ENCODE measurements at regions not wholly inside any gene's neighbourhood (a gene's known extent, or its start where the extent isn't known, plus 50 kb on each side); places are given as distances from the start of the nearest gene placed in this dataset.

DNA sequence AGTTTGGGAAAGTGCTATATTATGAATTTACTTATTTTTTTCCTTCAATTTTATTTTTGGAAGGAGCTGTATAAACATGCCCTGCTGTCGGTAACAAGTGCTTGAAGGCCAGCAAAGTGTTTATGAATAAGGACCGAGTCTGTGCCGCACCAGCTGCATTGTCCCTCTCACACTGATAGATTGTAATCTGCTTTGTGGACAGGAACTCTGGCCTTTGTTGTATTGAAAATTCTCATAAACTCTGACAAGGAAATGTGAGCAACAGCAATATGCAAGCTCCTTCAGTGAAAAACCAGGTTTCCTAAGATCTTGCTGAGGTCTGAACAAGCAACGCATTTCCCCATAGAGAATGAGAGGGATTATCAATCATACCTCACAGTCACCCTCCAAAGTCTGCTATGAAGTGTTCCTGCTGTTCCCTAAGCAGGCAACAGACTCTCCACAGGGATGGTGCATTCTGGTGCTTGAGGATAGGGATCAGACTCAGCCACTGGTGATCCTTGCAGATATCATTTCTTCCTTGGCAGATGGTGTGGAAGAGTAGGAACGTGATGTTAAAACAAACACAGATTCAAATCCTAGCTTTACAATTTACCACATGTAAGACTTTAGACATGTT is 109.6 kb downstream of the KCNJ2 start:
- DNase-seq (ENCODE audit: low read depth in 2 of 2), result peak in 1 of 2 donors; percentile 1

DNA sequence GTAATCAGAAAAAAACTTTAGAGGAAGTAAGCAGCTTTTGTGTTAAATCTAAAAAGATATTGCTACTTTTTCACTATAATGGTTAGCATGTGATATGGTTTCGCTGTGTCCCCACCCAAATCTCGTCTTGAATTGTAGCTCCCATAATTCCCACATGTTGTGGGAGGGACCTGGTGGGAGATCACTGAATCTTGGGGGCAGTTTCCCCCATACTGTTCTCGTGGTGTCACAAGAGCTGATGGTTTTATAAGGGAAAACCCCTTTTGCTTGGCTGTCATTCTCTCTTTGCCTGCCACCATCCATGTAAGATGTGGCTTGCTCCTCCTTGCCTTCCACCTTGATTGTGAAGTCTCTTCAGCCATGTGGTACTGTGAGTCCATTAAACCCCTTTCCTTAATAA is 117.1 kb downstream of the KCNJ2 start:
- DNase-seq (ENCODE audit: low read depth in 2 of 2), result no peak

DNA sequence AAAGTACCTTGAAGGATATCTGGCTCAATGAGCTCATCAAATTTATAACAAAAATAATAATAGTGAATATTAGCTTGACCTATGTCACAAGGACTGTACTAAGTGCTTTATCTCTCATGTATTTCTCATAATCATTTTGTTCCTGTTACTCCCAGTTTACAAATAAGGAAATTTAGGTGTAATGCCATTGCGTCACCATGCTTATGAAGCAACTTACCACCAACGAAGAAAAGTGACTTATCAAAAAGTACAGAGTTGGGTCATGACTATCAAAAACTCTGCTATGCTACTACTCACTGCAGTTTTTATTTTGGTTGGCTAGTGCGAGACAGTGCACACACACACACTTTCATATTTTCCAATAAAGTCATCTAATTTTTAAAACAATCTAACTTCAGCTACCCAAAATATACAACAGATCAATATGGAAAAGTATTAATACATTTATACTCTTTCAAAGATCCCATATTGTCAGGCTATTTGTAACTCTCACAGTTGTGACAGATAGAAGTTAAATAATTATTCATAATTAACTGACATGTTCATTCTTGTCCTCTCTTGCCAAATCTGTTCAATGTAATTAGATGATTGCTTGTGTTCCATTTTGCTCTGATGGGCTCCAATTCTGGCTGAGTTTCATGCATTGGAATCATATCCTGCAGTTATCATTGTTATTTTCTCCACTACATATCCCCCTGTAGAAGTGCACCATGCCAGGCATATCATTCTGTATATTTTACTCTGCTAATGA is 119.4 kb downstream of the KCNJ2 start:
- no peak for DNase-seq (ENCODE audit: low read depth in 2 of 2)

DNA sequence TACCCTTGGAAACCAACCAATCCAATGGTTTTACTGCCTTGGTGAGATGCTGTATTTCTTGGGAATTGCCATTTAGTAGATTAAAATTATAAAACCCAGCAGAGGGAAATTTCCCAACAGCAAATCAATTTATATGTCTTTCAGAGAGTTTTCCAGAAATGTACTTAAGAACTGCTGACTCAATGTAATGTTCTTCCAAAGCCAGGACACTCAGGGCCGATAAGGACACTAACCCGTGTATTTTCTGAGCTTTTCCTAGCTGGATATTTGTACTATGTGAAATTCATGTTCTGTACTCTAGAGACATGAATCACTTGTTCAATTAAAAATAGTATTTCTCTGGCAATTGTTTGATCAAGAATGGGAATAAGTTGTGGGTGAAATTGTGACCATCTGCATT is 121.4 kb downstream of the KCNJ2 start:
- DNase-seq (ENCODE audit: low read depth in 2 of 2), result no peak

DNA sequence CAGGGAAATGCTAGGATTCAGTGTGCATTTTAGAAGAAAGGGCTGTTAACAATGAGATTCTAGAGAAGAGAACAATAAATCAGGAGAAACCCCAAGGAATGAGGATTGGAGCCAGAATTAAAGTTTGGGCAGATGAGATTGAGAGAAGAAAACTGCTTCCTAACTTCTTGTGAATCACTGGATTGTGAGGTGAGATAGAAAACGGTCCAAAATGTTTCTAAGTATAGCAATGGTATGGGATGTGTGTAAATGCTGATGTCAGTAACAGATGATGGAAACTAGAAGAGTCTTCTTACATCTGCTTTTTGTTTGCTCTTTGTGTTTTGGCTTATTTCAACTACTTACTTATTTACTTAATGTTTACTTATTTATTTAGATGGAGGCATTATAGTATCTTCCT is 123.0 kb downstream of the KCNJ2 start:
- no peak for DNase-seq (ENCODE audit: low read depth in 2 of 2)

DNA sequence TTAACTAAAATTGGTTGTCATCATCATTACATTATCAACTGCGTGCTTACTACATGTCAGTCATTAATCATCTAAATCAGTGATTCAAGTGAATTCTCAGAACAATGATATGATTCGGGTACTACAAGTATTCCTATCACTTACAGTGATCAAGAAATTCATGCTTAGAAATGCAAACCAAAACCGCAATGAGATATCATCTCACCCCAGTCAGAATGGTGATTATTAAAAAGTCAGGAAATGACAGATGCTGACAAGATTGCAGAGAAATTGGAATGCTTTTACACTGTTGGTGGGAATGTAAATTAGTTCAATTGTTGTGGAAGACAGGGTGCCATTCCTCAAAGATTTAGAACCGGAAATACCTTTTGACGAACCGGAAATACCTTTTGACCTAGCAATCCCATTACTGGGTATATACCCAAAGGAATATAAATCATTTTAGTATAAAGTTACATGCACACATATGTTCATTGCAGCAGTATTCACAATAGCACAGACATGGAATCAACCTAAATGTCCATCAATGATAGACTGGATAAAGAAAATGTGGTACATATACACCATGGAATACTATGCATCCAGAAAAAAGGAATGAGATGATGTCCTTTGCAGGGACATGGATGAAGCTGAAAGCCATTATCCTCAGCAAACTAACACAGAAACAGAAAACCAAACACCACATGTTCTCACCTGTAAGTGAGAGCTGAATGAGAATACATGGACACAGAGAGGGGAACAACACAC is 124.4 kb downstream of the KCNJ2 start:
- peak in 1 of 2 donors; percentile 18 for DNase-seq (ENCODE audit: low read depth in 2 of 2)

DNA sequence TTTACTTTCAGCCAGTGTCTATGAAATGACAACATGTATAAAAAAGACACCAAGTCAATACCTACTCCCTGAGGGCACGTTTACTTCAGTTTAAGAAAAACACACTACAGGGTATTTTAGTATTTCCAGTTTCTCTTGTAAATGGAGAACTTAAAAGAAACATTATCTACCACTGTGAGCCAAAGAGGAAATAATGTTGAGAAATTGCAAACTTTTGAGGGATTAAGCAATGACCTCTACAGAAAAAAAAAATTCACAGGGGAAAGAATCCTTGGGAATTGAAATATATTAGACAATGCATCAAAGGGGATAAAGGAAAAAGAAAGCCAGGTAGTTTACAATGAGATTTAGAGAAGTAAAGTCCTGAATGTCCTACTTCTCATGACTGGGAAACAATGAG is 126.0 kb downstream of the KCNJ2 start:
- DNase-seq (ENCODE audit: low read depth in 2 of 2), result no peak

GRCh38 chr17:70295731-70296130 is 126.4 kb downstream of the KCNJ2 start:
- no peak for DNase-seq (ENCODE audit: low read depth in 2 of 2)

GRCh38 chr17:70296456-70296855 is 127.1 kb downstream of the KCNJ2 start:
- DNase-seq (ENCODE audit: low read depth in 2 of 2), result no peak

DNA sequence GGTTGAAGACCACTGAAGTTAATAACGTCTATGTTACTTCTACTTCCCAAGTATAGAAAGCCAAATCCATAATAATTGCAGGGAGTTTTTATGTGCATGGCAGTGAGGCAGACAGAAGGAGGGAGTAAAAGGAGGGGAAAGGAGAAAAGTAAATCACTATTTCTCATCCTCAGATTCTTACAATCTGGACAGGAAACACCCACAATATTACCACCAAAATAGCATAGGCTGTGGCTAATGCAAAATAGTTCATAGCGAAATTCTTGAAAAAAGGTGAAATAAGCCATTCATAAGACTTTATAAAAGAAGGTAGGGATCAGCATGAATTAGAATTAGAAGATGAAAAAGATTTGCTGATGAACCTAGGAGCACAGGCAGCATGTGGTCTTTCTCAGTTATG is 128.1 kb downstream of the KCNJ2 start:
- no peak for DNase-seq (ENCODE audit: low read depth in 2 of 2)

- DNase-seq (ENCODE audit: low read depth in 2 of 2), result no peak
These were observed 129.7 kb downstream of the KCNJ2 start for GRCh38 chr17:70298929-70299531.

GRCh38 chr17:70307430-70308225 is 138.3 kb downstream of the KCNJ2 start:
- DNase-seq (ENCODE audit: low read depth in 2 of 2), result no peak

- no peak for DNase-seq (ENCODE audit: low read depth in 2 of 2)
These were observed 139.3 kb downstream of the KCNJ2 start for GRCh38 chr17:70308618-70309017.

- no peak for DNase-seq (ENCODE audit: low read depth in 2 of 2)
These were observed 140.9 kb downstream of the KCNJ2 start for GRCh38 chr17:70310221-70310672.

- DNase-seq (ENCODE audit: low read depth in 2 of 2), result peak in 1 of 2 donors; percentile 38
These were observed 143.9 kb downstream of the KCNJ2 start for GRCh38 chr17:70313086-70313852.

GRCh38 chr17:70314096-70314495 is 144.8 kb downstream of the KCNJ2 start:
- DNase-seq (ENCODE audit: low read depth in 2 of 2), result no peak

DNA sequence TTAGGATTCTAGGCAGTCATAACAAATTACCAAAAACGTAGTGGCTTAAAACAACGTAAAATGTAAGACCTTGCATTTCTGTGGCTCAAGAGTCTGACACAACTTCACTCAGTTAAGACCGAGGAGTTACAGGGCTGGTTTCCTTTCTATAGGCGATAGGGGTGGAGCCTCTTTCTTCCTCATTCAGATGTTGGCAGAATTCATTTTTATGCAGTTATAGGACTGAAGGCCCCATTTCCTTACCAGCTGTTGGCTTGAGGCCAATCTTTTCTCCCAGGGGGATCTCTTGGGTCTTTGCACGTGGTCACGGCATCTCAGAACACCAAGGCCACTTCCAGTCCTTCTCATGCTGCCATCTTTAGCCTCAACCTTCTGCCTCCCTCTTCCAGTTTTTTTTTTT is 145.2 kb downstream of the KCNJ2 start:
- no peak for DNase-seq (ENCODE audit: low read depth in 2 of 2)

DNA sequence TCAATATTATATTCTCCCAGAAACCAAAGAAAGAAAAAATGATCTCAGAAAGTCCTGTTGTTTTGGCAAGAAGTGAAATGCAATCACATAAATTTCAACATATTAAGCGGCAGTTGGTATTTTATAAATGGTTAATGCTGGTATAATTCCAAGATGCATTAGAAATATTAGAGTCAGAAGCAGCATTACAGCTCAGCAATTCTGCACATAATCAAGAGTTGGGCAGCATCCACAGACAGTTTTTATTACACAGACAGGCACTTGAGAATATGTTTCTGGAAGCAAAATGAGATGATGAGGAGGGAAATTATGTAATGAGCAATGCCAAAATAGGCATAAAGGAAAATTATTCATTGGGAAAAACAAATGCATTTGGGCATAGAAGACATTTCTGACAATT is 148.1 kb downstream of the KCNJ2 start:
- no peak for DNase-seq (ENCODE audit: low read depth in 2 of 2)

DNA sequence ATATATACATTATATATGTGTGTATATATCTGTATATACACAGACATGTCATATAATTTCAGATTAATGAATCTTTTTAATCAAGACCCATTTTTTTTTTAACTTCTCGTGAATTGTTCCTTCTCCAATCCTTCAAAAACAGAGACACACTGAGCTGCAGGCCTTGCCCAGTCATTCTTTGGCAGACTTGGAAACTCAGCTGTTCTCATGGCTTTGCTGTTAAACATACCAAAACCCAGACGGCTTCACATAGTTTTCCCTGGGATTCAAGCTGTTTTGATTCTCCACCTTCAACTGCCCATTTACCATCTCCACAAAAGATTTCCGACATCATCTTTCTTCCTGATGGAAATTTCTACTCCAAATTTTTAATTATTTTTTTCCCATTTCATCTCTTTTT is 148.7 kb downstream of the KCNJ2 start:
- no peak for DNase-seq (ENCODE audit: low read depth in 2 of 2)

DNA sequence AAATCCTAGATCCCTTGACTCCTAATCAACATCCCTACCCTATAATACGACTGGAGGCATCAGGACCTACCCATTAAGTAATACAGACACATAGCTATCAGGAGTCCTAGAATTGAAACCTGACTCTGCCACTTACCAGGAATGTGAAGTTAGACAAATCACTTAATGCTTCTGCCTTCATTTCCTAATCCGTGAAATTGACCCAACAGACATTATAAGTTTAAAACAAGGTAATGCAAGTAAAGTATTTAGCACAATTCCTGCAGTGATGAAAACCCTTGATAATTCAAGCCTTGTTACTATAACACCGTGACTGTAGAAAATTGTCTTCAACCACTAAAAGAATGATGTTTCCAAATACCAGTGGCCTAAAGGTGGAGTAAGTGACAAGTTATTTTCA is 150.2 kb downstream of the KCNJ2 start:
- DNase-seq (ENCODE audit: low read depth in 2 of 2), result no peak

Measured in lung microvascular endothelial cell (primary cell).